Panc1 (cell line): ENCODE measurements at regions not wholly inside any gene's neighbourhood (a gene's known extent, or its start where the extent isn't known, plus 50 kb on each side); places are given as distances from the start of the nearest gene placed in this dataset.

Experiments
- ATAC-seq: fragments of 200-7000 bp; cut with Tn5 transposase; 2 replicates; pipeline ENCODE4 v1.9.1; 2020; ENCODE audit warnings: mild to moderate bottlenecking, moderate library complexity
- BruUV-seq: library from RNA; stranded (reverse); fragments of 400-500 nt; replicated peaks from 2 replicates; lab custom pipeline; 2021; lab: Mats Ljungman, UMichigan
- CTCF ChIA-PET: fragments of 300-600 bp; sonication (Branson Sonifier 250); formaldehyde crosslinking; loops from one replicate; lab custom pipeline; 2022; ENCODE audit warnings: antibody characterized with exemption; lab: Charles Lee
- POLR2A ChIA-PET: fragments of 300-600 bp; sonication (Branson Sonifier 250); formaldehyde crosslinking; loops from one replicate; lab custom pipeline; 2022; ENCODE audit warnings: antibody characterized with exemption; lab: Charles Lee
- DNase-seq: peaks from one replicate; pipeline ENCODE4 v3.0.0-alpha.2; 2010; ENCODE audit warnings: low read depth, low spot score
- H3K27ac ChIP-seq: 2 replicates; pipeline ENCODE4 v1.5.1; 2011; ENCODE audit warnings: mild to moderate bottlenecking, low read length, inconsistent platforms
- H3K27me3 ChIP-seq: fragments of 200-500 bp; sonication (Bioruptor generic); 2 replicates; pipeline ENCODE4 v1.6.0; 2014; ENCODE audit warnings: low read length, inconsistent platforms; ENCODE audit not compliant: control insufficient read depth, insufficient read depth
- H3K36me3 ChIP-seq: fragments of 200-500 bp; sonication (Bioruptor generic); 2 replicates; pipeline ENCODE4 v1.5.1; 2014; ENCODE audit warnings: inconsistent platforms, mild to moderate bottlenecking, low read length, moderate library complexity; ENCODE audit not compliant: control insufficient read depth, insufficient read depth
- H3K4me1 ChIP-seq: 2 replicates; pipeline ENCODE4 v1.5.1; 2011; ENCODE audit warnings: inconsistent platforms, mild to moderate bottlenecking, low read length, moderate library complexity; ENCODE audit not compliant: control insufficient read depth, insufficient read depth
- H3K4me3 ChIP-seq, 2 experiments: 2 replicates each; pipeline ENCODE4 v1.5.1; 2011 to 2012; ENCODE audit warnings: low read depth in 2 of 2, low read length in 2 of 2, mild to moderate bottlenecking in 2 of 2, inconsistent platforms in 1 of 2, moderate library complexity in 1 of 2
- H3K9me3 ChIP-seq: fragments of 200-500 bp; sonication (Bioruptor generic); 2 replicates; pipeline ENCODE4 v1.5.1; 2014; ENCODE audit warnings: low read depth, mild to moderate bottlenecking, inconsistent platforms, low read length, moderate library complexity; ENCODE audit not compliant: control insufficient read depth, insufficient read depth
- POLR2AphosphoS5 ChIP-seq: IDR thresholded peaks from 2 replicates; pipeline ENCODE4 v1.6.1; 2012; ENCODE audit warnings: mild to moderate bottlenecking, low read depth, low read length, moderate library complexity
- SIN3A ChIP-seq: IDR thresholded peaks from 2 replicates; pipeline ENCODE4 v1.6.1; 2012; ENCODE audit warnings: low read depth, mild to moderate bottlenecking, low read length, moderate library complexity, borderline replicate concordance; ENCODE audit not compliant: insufficient read depth
- TCF7L2 ChIP-seq: IDR thresholded peaks from 2 replicates; pipeline ENCODE4 v1.6.1; 2011; ENCODE audit warnings: mild to moderate bottlenecking, low read depth, low read length, inconsistent platforms
- in situ Hi-C: cut with HindIII; loops from 2 replicates; pipeline ENCODE4 v1.10.0; 2016; ENCODE audit warnings: low sequenced_read_pairs, low pct_unique_long_range_greater_than_20kb
- intact Hi-C: fragments of 100-400 bp; cut with micrococcal nuclease; formaldehyde crosslinking; loops from one replicate; pipeline ENCODE4 v1.10.0; 2022; ENCODE audit not compliant: unreplicated experiment
- TF ChIP-seq, protein P1 (sequence below): fragments of 450-650 bp; IDR thresholded peaks from 2 replicates; pipeline ENCODE4 v1.5.1; 2017; ENCODE audit warnings: mild to moderate bottlenecking
- TF ChIP-seq, protein P2 (sequence below), 2 experiments: IDR thresholded peaks; 2 replicates each; pipeline ENCODE4 v1.6.1; 2011 to 2012; ENCODE audit warnings: low read depth in 2 of 2, control low read depth in 1 of 2, low read length in 1 of 2, mild to moderate bottlenecking in 1 of 2, moderate library complexity in 1 of 2; ENCODE audit not compliant: insufficient read depth in 1 of 2

- POLR2A ChIA-PET, result no interaction called here
- CTCF ChIA-PET, result no interaction called here
These were observed 165.3 kb downstream of the TNFSF18 start for GRCh38 chr1:172885411-172885810.

DNA sequence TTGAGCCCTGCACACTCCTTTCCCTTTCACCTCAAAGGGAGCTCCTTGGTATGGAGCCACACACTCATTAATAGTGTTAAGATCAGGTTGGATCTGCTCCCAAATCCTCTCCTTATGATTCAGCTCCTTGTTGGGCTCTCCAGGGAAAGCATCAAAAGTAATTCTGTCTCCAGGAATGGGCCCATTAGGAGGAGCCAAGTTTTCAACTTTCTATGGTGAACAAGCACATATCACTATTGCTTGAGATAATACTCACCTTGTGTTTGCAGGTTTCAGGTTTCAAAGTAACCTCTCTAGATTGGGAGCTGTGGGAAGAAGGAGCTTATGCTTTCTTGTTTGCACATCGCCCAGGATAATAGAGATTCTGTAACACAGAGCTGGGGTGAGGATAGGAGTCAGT lies 164.8 kb downstream of the TNFSF18 start:
- no peak for DNase-seq
- in situ Hi-C loops, result no loop called here
- POLR2A ChIA-PET, result interaction anchor here (0.8 kb wide), 1 partner anchor 152 kb away, joined by 3 read pairs; no protein-coding TSS in a partner anchor
- intact Hi-C loops, result no loop called here
- BruUV-seq, result no TSS peak
- TF ChIP-seq, protein P1, sequence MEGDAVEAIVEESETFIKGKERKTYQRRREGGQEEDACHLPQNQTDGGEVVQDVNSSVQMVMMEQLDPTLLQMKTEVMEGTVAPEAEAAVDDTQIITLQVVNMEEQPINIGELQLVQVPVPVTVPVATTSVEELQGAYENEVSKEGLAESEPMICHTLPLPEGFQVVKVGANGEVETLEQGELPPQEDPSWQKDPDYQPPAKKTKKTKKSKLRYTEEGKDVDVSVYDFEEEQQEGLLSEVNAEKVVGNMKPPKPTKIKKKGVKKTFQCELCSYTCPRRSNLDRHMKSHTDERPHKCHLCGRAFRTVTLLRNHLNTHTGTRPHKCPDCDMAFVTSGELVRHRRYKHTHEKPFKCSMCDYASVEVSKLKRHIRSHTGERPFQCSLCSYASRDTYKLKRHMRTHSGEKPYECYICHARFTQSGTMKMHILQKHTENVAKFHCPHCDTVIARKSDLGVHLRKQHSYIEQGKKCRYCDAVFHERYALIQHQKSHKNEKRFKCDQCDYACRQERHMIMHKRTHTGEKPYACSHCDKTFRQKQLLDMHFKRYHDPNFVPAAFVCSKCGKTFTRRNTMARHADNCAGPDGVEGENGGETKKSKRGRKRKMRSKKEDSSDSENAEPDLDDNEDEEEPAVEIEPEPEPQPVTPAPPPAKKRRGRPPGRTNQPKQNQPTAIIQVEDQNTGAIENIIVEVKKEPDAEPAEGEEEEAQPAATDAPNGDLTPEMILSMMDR, result no peak
- TF ChIP-seq SIN3A (no peak), TCF7L2 (no peak), POLR2AphosphoS5 (no peak)
- TF ChIP-seq, protein P2, sequence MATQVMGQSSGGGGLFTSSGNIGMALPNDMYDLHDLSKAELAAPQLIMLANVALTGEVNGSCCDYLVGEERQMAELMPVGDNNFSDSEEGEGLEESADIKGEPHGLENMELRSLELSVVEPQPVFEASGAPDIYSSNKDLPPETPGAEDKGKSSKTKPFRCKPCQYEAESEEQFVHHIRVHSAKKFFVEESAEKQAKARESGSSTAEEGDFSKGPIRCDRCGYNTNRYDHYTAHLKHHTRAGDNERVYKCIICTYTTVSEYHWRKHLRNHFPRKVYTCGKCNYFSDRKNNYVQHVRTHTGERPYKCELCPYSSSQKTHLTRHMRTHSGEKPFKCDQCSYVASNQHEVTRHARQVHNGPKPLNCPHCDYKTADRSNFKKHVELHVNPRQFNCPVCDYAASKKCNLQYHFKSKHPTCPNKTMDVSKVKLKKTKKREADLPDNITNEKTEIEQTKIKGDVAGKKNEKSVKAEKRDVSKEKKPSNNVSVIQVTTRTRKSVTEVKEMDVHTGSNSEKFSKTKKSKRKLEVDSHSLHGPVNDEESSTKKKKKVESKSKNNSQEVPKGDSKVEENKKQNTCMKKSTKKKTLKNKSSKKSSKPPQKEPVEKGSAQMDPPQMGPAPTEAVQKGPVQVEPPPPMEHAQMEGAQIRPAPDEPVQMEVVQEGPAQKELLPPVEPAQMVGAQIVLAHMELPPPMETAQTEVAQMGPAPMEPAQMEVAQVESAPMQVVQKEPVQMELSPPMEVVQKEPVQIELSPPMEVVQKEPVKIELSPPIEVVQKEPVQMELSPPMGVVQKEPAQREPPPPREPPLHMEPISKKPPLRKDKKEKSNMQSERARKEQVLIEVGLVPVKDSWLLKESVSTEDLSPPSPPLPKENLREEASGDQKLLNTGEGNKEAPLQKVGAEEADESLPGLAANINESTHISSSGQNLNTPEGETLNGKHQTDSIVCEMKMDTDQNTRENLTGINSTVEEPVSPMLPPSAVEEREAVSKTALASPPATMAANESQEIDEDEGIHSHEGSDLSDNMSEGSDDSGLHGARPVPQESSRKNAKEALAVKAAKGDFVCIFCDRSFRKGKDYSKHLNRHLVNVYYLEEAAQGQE (IDR thresholded peaks at IDR 0.05; ENCODE audit: insufficient read depth in 1 of 2, low read depth in 2 of 2, low read length in 1 of 2), result no peak
- no peaks in the 10 kb centered on the region; the same call in 1 of the 2 replicates for H3K4me1 ChIP-seq
- ATAC-seq, result no peak
- H3K27ac ChIP-seq, result no peak overlapping the region
- CTCF ChIA-PET, result no interaction called here
- no peaks in the 10 kb centered on the region for H3K27me3 ChIP-seq
- H3K9me3 ChIP-seq, result no peaks in the 10 kb centered on the region
- H3K36me3 ChIP-seq, result no peaks in the 10 kb centered on the region
- H3K4me3 ChIP-seq, result no peak overlapping the region

More at GRCh38 chr1:172885411-172885810, 165.3 kb downstream of the TNFSF18 start:
- Histone ChIP-seq H3K4me1 (no peaks in the 10 kb centered on the region; the same call in 1 of the 2 replicates), H3K27me3 (no peaks in the 10 kb centered on the region), H3K27ac (no peak overlapping the region), H3K4me3 (no peak overlapping the region), H3K36me3 (no peaks in the 10 kb centered on the region), H3K9me3 (no peaks in the 10 kb centered on the region)
- DNase-seq (no peak), ATAC-seq (no peak)
- intact Hi-C loops (no loop called here), in situ Hi-C loops (no loop called here)
- BruUV-seq, result no TSS peak
- TF ChIP-seq, protein P2 (IDR thresholded peaks at IDR 0.05; ENCODE audit: insufficient read depth in 1 of 2, low read depth in 2 of 2, low read length in 1 of 2), result no peak
- no peak for TF ChIP-seq POLR2AphosphoS5
- no peak for TF ChIP-seq SIN3A
- no peak for TF ChIP-seq TCF7L2
- TF ChIP-seq, protein P1, result no peak
